K562 (cell line): ENCODE measurements at regions not wholly inside any gene's neighbourhood (a gene's known extent, or its start where the extent isn't known, plus 50 kb on each side); places are given as distances from the start of the nearest gene placed in this dataset.

Source experiments
- EHMT2 ChIP-seq: fragments of 450-650 bp; IDR thresholded peaks from 2 replicates; pipeline ENCODE4 v1.6.1; 2018; ENCODE audit warnings: antibody characterized with exemption
- FOXM1 ChIP-seq, 2 experiments: fragments of 450-650 bp in 1 of 2; sonication (generic) in 1 of 2; formaldehyde crosslinking in 1 of 2; IDR thresholded peaks; 2 replicates each; pipeline versions ENCODE4 v1.6.1 to v1.9.0; 2017 to 2022; ENCODE audit warnings: low read depth in 2 of 2, mild to moderate bottlenecking in 2 of 2, missing genetic modification reagents in 1 of 2, moderate library complexity in 1 of 2
- HEY1 ChIP-seq: fragments of 250-450 bp; sonication (Bioruptor Pico); IDR thresholded peaks from 2 replicates; pipeline ENCODE4 v1.5.0; 2020; ENCODE audit warnings: mild to moderate bottlenecking, moderate library complexity, borderline replicate concordance
- HNRNPL ChIP-seq: fragments of 200-400 bp; formaldehyde crosslinking; IDR thresholded peaks from 2 replicates; pipeline ENCODE4 v1.6.1; 2017; ENCODE audit warnings: low read depth, mild to moderate bottlenecking, low read length
- NRF1 ChIP-seq, 2 experiments: fragments of 450-650 bp; IDR thresholded peaks in 1 of 2; conservative IDR thresholded peaks in 1 of 2; 2 replicates each; pipeline ENCODE4 v1.6.1; 2014; ENCODE audit warnings: mild to moderate bottlenecking in 2 of 2
- POLR2AphosphoS2 ChIP-seq: IDR thresholded peaks from 2 replicates; pipeline ENCODE4 v1.6.1; 2012; ENCODE audit warnings: low read length, improper control_type of control experiment
- POLR2AphosphoS5 ChIP-seq: IDR thresholded peaks from 2 replicates; pipeline ENCODE4 v1.6.1; 2011; ENCODE audit warnings: mild to moderate bottlenecking, low read depth, low read length, moderate library complexity; ENCODE audit not compliant: control insufficient read depth, insufficient read depth
- ZNF263 ChIP-seq: sonication (generic); formaldehyde crosslinking; IDR thresholded peaks from 2 replicates; pipeline ENCODE4 v1.8.0; 2022; ENCODE audit warnings: mild to moderate bottlenecking, missing genetic modification reagents, borderline replicate concordance
- ZNF507 ChIP-seq: conservative IDR thresholded peaks from 2 replicates; pipeline ENCODE4 v1.6.1; 2017; ENCODE audit warnings: missing genetic modification characterization, missing compliant biosample characterization
- ZNF76 ChIP-seq: fragments of 250-450 bp; sonication (Bioruptor Pico); IDR thresholded peaks from 2 replicates; pipeline ENCODE4 v1.4.0; 2020; ENCODE audit warnings: mild to moderate bottlenecking, moderate library complexity, borderline replicate concordance

- TF ChIP-seq ZNF507 (no peak), EHMT2 (no peak), HEY1 (CRISPR knock-in tag) (no peak), ZNF76 (no peak), ZNF263 (CRISPR knock-in tag) (no peak), FOXM1 (IDR thresholded peaks at IDR 0.05; ENCODE audit: low read depth) (no peak), FOXM1 (CRISPR knock-in tag; IDR thresholded peaks at IDR 0.05; ENCODE audit: low read depth) (no peak), NRF1 (conservative IDR thresholded peaks at IDR 0.05 in 1 of 2, IDR thresholded peaks at IDR 0.05 in 1 of 2) (no peak), POLR2AphosphoS2 (no peak), POLR2AphosphoS5 (no peak), HNRNPL (no peak)
Observed at GRCh38 chrX:64792598-64793337, 183.5 kb downstream of the ZC4H2 start.
